OCI-LY3 (cell line): ENCODE measurements at regions not wholly inside any gene's neighbourhood (a gene's known extent, or its start where the extent isn't known, plus 50 kb on each side); places are given as distances from the start of the nearest gene placed in this dataset.

Source experiments
- EZH2phosphoT487 ChIP-seq: fragments of 200-600 bp; shearing (Covaris generic); IDR thresholded peaks from 2 replicates; pipeline ENCODE4 v1.6.1; 2018; ENCODE audit warnings: antibody characterized with exemption, mixed run types, low read depth
- TF ChIP-seq, protein P1 (sequence below): fragments of 200-600, 300-600 bp; sonication (generic); IDR thresholded peaks from 2 replicates; pipeline ENCODE4 v1.5.1; 2014; ENCODE audit warnings: antibody characterized with exemption, low read length, low read depth

DNA sequence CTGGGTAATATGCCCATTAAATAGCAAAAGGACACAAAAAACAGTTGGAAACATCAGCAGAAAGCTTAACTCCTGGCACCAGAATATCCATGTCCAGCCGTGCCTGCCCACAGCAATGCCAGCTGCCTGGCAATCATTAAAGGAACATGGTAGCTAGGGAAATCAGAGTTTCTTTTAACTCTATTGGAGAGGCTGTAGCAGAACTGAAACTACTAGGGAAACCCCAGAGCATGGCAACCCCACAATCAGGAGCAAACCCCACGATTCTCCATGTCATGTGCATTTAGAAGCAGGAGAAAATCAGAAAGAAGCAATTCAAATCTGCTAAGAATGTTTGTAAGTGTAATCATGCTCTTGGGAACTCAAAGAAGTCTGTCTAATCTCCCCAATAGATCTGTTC, 409.0 kb upstream of the SMIM21 start:
- TF ChIP-seq, protein P1, sequence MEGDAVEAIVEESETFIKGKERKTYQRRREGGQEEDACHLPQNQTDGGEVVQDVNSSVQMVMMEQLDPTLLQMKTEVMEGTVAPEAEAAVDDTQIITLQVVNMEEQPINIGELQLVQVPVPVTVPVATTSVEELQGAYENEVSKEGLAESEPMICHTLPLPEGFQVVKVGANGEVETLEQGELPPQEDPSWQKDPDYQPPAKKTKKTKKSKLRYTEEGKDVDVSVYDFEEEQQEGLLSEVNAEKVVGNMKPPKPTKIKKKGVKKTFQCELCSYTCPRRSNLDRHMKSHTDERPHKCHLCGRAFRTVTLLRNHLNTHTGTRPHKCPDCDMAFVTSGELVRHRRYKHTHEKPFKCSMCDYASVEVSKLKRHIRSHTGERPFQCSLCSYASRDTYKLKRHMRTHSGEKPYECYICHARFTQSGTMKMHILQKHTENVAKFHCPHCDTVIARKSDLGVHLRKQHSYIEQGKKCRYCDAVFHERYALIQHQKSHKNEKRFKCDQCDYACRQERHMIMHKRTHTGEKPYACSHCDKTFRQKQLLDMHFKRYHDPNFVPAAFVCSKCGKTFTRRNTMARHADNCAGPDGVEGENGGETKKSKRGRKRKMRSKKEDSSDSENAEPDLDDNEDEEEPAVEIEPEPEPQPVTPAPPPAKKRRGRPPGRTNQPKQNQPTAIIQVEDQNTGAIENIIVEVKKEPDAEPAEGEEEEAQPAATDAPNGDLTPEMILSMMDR, result no peak
- TF ChIP-seq EZH2phosphoT487, result no peak
